Fibroblast of skin of back (primary cell): ENCODE measurements at regions not wholly inside any gene's neighbourhood (a gene's known extent, or its start where the extent isn't known, plus 50 kb on each side); places are given as distances from the start of the nearest gene placed in this dataset.

Experiments used
- DNase-seq: peaks from one replicate; pipeline ENCODE4 v3.0.0-alpha.2; 2013

- no peak for DNase-seq
Observed at GRCh38 chr13:111476197-111476596, 155.8 kb downstream of the TEX29 start.

GRCh38 chr13:111479412-111479811, 159.0 kb downstream of the TEX29 start:
- DNase-seq = no peak

GRCh38 chr13:111480503-111480902, 160.1 kb downstream of the TEX29 start:
- DNase-seq = no peak

GRCh38 chr13:111480976-111481375, 160.5 kb downstream of the TEX29 start:
- DNase-seq = no peak

GRCh38 chr13:111482126-111482525, 161.7 kb downstream of the TEX29 start:
- DNase-seq = no peak

GRCh38 chr13:111482806-111483620, 162.6 kb downstream of the TEX29 start:
- DNase-seq = no peak

GRCh38 chr13:111483621-111483987, 163.2 kb downstream of the TEX29 start:
- no peak for DNase-seq

- DNase-seq = no peak
Observed at GRCh38 chr13:111484141-111484925, 163.9 kb downstream of the TEX29 start.

GRCh38 chr13:111484959-111485358, 164.5 kb downstream of the TEX29 start:
- no peak for DNase-seq

- no peak for DNase-seq
Observed at GRCh38 chr13:111485491-111486250, 165.2 kb downstream of the TEX29 start.

- DNase-seq = no peak
Observed at GRCh38 chr13:111486331-111486730, 165.9 kb downstream of the TEX29 start.

GRCh38 chr13:111486801-111487200, 166.4 kb downstream of the TEX29 start:
- DNase-seq = no peak

- DNase-seq = no peak
Observed at GRCh38 chr13:111488486-111489132, 168.2 kb downstream of the TEX29 start.

GRCh38 chr13:111489301-111489700, 168.9 kb downstream of the TEX29 start:
- DNase-seq = no peak

- no peak for DNase-seq
Observed at GRCh38 chr13:111490611-111491010, 170.2 kb downstream of the TEX29 start.

- no peak for DNase-seq
Observed at GRCh38 chr13:111491021-111491420, 170.6 kb downstream of the TEX29 start.

- no peak for DNase-seq
Observed at GRCh38 chr13:111491659-111492058, 171.2 kb downstream of the TEX29 start.

- no peak for DNase-seq
Observed at GRCh38 chr13:111492341-111492950, 172.0 kb downstream of the TEX29 start.

- DNase-seq = no peak
Observed at GRCh38 chr13:111492958-111493357, 172.5 kb downstream of the TEX29 start.

GRCh38 chr13:111493468-111493867, 173.0 kb downstream of the TEX29 start:
- no peak for DNase-seq

GRCh38 chr13:111494641-111495040, 174.2 kb downstream of the TEX29 start:
- no peak for DNase-seq
